K562 (cell line): ENCODE measurements at regions not wholly inside any gene's neighbourhood (a gene's known extent, or its start where the extent isn't known, plus 50 kb on each side); places are given as distances from the start of the nearest gene placed in this dataset.
A peak's percentile ranks its signal among the peaks of the same experiment; 100 is the strongest.

Source experiments
- CBFA2T3 ChIP-seq: fragments of 450-650 bp; IDR thresholded peaks from 2 replicates; pipeline ENCODE4 v1.6.1; 2017
- CEBPG ChIP-seq, 3 experiments: fragments of 200-800 bp in 1 of 3; sonication (Bioruptor generic) in 1 of 3; sonication (generic) in 1 of 3; formaldehyde crosslinking in 1 of 3; IDR thresholded peaks in 2 of 3; conservative IDR thresholded peaks in 1 of 3; 2 replicates each; pipeline versions ENCODE4 v1.6.1 to v1.8.0; 2016 to 2022; ENCODE audit warnings: missing compliant biosample characterization in 2 of 3, missing genetic modification characterization in 2 of 3, mild to moderate bottlenecking in 1 of 3, missing genetic modification reagents in 1 of 3
- CSDE1 ChIP-seq, 2 experiments: fragments of 450-650 bp; IDR thresholded peaks; 2 replicates each; pipeline ENCODE4 v1.6.1; 2016; ENCODE audit warnings: mild to moderate bottlenecking in 1 of 2
- CTBP1 ChIP-seq: fragments of 450-650 bp; IDR thresholded peaks from 2 replicates; pipeline ENCODE4 v1.6.1; 2016; ENCODE audit warnings: borderline replicate concordance
- DPF2 ChIP-seq: fragments of 450-650 bp; IDR thresholded peaks from 2 replicates; pipeline ENCODE4 v1.6.1; 2016
- FOXA3 ChIP-seq, 2 experiments: fragments of 450-650 bp in 1 of 2; sonication (generic) in 1 of 2; formaldehyde crosslinking; IDR thresholded peaks in 1 of 2; conservative IDR thresholded peaks in 1 of 2; 2 replicates each; pipeline versions ENCODE4 v1.4.0 to v1.8.0; 2020 to 2022; ENCODE audit warnings: mild to moderate bottlenecking in 2 of 2, missing genetic modification reagents in 1 of 2
- MEF2A ChIP-seq: IDR thresholded peaks from 2 replicates; pipeline ENCODE4 v1.6.1; 2011; ENCODE audit warnings: low read depth, mild to moderate bottlenecking, low read length, moderate library complexity; ENCODE audit not compliant: control insufficient read depth
- NR2C2 ChIP-seq, 2 experiments: fragments of 200-800 bp in 1 of 2; sonication (Bioruptor generic) in 1 of 2; sonication (generic) in 1 of 2; formaldehyde crosslinking in 1 of 2; IDR thresholded peaks; 2 replicates each; pipeline versions ENCODE4 v1.6.1 to v1.8.0; 2016 to 2022; ENCODE audit warnings: mild to moderate bottlenecking in 1 of 2, missing compliant biosample characterization in 1 of 2, missing genetic modification characterization in 1 of 2, missing genetic modification reagents in 1 of 2
- SMARCB1 ChIP-seq: IDR thresholded peaks from 2 replicates; pipeline ENCODE4 v1.6.1; 2011; ENCODE audit warnings: improper control_type of control experiment, low read depth; ENCODE audit not compliant: insufficient read length
- SMARCE1 ChIP-seq: fragments of 450-650 bp; IDR thresholded peaks from 2 replicates; pipeline ENCODE4 v1.7.1; 2016; ENCODE audit warnings: mild to moderate bottlenecking
- ZFPM2 ChIP-seq: fragments of 250-450 bp; sonication (Bioruptor Pico); IDR thresholded peaks from 2 replicates; pipeline ENCODE4 v1.5.1; 2022; ENCODE audit warnings: mild to moderate bottlenecking
- ZNF583 ChIP-seq: fragments of 250-450 bp; sonication (Bioruptor Pico); IDR thresholded peaks from 2 replicates; pipeline ENCODE4 v1.4.0; 2020
- ZNF589 ChIP-seq: fragments of 200-800 bp; sonication (Bioruptor generic); IDR thresholded peaks from 2 replicates; pipeline ENCODE4 v1.6.1; 2016; ENCODE audit warnings: low read depth, missing genetic modification characterization, missing compliant biosample characterization
- TF ChIP-seq, protein P1 (sequence below), 2 experiments: IDR thresholded peaks in 1 of 2; conservative IDR thresholded peaks in 1 of 2; 2 replicates each; pipeline ENCODE4 v1.6.1; 2016; ENCODE audit warnings: low read depth in 2 of 2, mild to moderate bottlenecking in 1 of 2, missing compliant biosample characterization in 1 of 2, missing genetic modification characterization in 1 of 2, moderate library complexity in 1 of 2
- TF ChIP-seq, protein P2 (sequence below): fragments of 250-450 bp; sonication (Bioruptor Pico); IDR thresholded peaks from 2 replicates; pipeline ENCODE4 v1.4.0; 2020; ENCODE audit warnings: mild to moderate bottlenecking, moderate library complexity
- TF ChIP-seq, protein P3 (sequence below): sonication (generic); IDR thresholded peaks from 2 replicates; pipeline ENCODE4 v1.6.1; 2016
- TF ChIP-seq, protein P4 (sequence below): fragments of 150-350 bp; conservative IDR thresholded peaks from 2 replicates; pipeline ENCODE4 v1.6.1; 2014; ENCODE audit warnings: low read length

DNA sequence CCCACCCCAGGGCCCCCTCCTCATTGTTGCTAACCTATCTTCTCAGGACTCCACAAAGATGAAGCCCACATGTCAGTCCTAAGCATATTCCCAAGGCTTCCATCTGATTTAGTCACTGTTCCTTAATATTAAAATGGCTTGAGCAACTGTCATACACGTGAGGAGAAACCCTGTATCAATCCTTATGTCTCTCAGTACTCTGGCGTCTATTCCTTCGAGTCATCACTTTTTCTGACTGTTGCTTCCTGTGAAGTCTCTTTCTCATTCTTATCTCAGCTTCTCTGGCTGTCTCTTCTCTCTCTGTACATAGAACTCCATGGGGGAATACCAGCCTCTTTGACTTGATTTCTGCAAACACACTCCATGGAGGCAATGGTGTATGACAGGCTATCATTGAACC is 98.4 kb downstream of the C4BPA start (continued):
- 0 out of 2 replicates have a peak, but pooled peaks have one; percentile 24 for TF ChIP-seq CTBP1
- TF ChIP-seq CSDE1 (IDR thresholded peaks at IDR 0.05): no peak
- TF ChIP-seq CBFA2T3: peak; percentile 29; the same call in 1 of the 2 replicates
- TF ChIP-seq ZFPM2 (CRISPR knock-in tag): 0 out of 2 replicates have a peak, but pooled peaks have one; percentile 46
- no peak for TF ChIP-seq CEBPG (CRISPR knock-in tag; IDR thresholded peaks at IDR 0.05)
- TF ChIP-seq CEBPG (tag; conservative IDR thresholded peaks at IDR 0.05 in 1 of 2, IDR thresholded peaks at IDR 0.05 in 1 of 2): no peak
- TF ChIP-seq, protein P1, sequence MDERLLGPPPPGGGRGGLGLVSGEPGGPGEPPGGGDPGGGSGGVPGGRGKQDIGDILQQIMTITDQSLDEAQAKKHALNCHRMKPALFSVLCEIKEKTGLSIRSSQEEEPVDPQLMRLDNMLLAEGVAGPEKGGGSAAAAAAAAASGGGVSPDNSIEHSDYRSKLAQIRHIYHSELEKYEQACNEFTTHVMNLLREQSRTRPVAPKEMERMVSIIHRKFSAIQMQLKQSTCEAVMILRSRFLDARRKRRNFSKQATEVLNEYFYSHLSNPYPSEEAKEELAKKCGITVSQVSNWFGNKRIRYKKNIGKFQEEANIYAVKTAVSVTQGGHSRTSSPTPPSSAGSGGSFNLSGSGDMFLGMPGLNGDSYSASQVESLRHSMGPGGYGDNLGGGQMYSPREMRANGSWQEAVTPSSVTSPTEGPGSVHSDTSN (CRISPR knock-in tag; IDR thresholded peaks at IDR 0.05; ENCODE audit: low read depth): no peak
- TF ChIP-seq, protein P1 (tag; conservative IDR thresholded peaks at IDR 0.05; ENCODE audit: low read depth): no peak
- TF ChIP-seq ZNF583 (CRISPR knock-in tag): peak; percentile 37; the same call in 1 of the 2 replicates
- no peak for TF ChIP-seq SMARCB1
- TF ChIP-seq SMARCE1: 0 out of 2 replicates have a peak, but pooled peaks have one; percentile 39
- TF ChIP-seq, protein P2, sequence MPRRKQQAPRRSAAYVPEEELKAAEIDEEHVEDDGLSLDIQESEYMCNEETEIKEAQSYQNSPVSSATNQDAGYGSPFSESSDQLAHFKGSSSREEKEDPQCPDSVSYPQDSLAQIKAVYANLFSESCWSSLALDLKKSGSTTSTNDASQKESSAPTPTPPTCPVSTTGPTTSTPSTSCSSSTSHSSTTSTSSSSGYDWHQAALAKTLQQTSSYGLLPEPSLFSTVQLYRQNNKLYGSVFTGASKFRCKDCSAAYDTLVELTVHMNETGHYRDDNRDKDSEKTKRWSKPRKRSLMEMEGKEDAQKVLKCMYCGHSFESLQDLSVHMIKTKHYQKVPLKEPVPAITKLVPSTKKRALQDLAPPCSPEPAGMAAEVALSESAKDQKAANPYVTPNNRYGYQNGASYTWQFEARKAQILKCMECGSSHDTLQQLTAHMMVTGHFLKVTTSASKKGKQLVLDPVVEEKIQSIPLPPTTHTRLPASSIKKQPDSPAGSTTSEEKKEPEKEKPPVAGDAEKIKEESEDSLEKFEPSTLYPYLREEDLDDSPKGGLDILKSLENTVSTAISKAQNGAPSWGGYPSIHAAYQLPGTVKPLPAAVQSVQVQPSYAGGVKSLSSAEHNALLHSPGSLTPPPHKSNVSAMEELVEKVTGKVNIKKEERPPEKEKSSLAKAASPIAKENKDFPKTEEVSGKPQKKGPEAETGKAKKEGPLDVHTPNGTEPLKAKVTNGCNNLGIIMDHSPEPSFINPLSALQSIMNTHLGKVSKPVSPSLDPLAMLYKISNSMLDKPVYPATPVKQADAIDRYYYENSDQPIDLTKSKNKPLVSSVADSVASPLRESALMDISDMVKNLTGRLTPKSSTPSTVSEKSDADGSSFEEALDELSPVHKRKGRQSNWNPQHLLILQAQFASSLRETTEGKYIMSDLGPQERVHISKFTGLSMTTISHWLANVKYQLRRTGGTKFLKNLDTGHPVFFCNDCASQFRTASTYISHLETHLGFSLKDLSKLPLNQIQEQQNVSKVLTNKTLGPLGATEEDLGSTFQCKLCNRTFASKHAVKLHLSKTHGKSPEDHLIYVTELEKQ (CRISPR knock-in tag): no peak
- TF ChIP-seq NR2C2 (CRISPR knock-in tag; IDR thresholded peaks at IDR 0.05): no peak
- 0 out of 2 replicates have a peak, but pooled peaks have one; percentile 30 for TF ChIP-seq NR2C2 (tag; IDR thresholded peaks at IDR 0.05)
- TF ChIP-seq, protein P3, sequence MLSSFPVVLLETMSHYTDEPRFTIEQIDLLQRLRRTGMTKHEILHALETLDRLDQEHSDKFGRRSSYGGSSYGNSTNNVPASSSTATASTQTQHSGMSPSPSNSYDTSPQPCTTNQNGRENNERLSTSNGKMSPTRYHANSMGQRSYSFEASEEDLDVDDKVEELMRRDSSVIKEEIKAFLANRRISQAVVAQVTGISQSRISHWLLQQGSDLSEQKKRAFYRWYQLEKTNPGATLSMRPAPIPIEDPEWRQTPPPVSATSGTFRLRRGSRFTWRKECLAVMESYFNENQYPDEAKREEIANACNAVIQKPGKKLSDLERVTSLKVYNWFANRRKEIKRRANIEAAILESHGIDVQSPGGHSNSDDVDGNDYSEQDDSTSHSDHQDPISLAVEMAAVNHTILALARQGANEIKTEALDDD: no peak
- 0 out of 4 replicates have a peak, but pooled peaks of 1 of the 2 experiments have one; percentile 30 for TF ChIP-seq FOXA3 (CRISPR knock-in tag; conservative IDR thresholded peaks at IDR 0.05 in 1 of 2, IDR thresholded peaks at IDR 0.05 in 1 of 2)
- 0 out of 2 replicates have a peak, but pooled peaks have one; percentile 34 for TF ChIP-seq DPF2
- peak; percentile 74 for TF ChIP-seq ZNF589 (CRISPR knock-in tag)
- TF ChIP-seq MEF2A: no peak
- TF ChIP-seq, protein P4, sequence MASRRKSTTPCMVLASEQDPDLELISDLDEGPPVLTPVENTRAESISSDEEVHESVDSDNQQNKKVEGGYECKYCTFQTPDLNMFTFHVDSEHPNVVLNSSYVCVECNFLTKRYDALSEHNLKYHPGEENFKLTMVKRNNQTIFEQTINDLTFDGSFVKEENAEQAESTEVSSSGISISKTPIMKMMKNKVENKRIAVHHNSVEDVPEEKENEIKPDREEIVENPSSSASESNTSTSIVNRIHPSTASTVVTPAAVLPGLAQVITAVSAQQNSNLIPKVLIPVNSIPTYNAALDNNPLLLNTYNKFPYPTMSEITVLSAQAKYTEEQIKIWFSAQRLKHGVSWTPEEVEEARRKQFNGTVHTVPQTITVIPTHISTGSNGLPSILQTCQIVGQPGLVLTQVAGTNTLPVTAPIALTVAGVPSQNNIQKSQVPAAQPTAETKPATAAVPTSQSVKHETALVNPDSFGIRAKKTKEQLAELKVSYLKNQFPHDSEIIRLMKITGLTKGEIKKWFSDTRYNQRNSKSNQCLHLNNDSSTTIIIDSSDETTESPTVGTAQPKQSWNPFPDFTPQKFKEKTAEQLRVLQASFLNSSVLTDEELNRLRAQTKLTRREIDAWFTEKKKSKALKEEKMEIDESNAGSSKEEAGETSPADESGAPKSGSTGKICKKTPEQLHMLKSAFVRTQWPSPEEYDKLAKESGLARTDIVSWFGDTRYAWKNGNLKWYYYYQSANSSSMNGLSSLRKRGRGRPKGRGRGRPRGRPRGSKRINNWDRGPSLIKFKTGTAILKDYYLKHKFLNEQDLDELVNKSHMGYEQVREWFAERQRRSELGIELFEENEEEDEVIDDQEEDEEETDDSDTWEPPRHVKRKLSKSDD: no peak
